ENCODE measurements at regions not wholly inside any gene's neighbourhood (a gene's known extent, or its start where the extent isn't known, plus 50 kb on each side); places are given as distances from the start of the nearest gene placed in this dataset.

- H3K4me3 ChIP-seq (ENCODE audit: low read depth, low read length), result no peak overlapping the region
- DNase-seq (ENCODE audit: low read depth), result no peak
- no peak for TF ChIP-seq CTCF (IDR thresholded peaks at IDR 0.05; ENCODE audit: control insufficient read depth, extremely low read depth, insufficient read depth)
These were observed 1344.0 kb downstream of the FSTL5 start for GRCh38 chr4:160819791-160820190.

GRCh38 chr4:160824481-160824880 lies 1339.3 kb downstream of the FSTL5 start:
- H3K4me3 ChIP-seq (ENCODE audit: low read depth, low read length), result no peak overlapping the region
- no peak for TF ChIP-seq CTCF (IDR thresholded peaks at IDR 0.05; ENCODE audit: control insufficient read depth, extremely low read depth, insufficient read depth)
- no peak for DNase-seq (ENCODE audit: low read depth)

GRCh38 chr4:160825644-160826338 lies 1338.0 kb downstream of the FSTL5 start:
- TF ChIP-seq CTCF (IDR thresholded peaks at IDR 0.05; ENCODE audit: control insufficient read depth, extremely low read depth, insufficient read depth), result no peak
- no peak overlapping the region for H3K4me3 ChIP-seq (ENCODE audit: low read depth, low read length)
- DNase-seq (ENCODE audit: low read depth), result no peak

GRCh38 chr4:160826339-160826679 lies 1337.5 kb downstream of the FSTL5 start:
- TF ChIP-seq CTCF (IDR thresholded peaks at IDR 0.05; ENCODE audit: control insufficient read depth, extremely low read depth, insufficient read depth), result no peak
- DNase-seq (ENCODE audit: low read depth), result no peak
- H3K4me3 ChIP-seq (ENCODE audit: low read depth, low read length), result no peak overlapping the region

- TF ChIP-seq CTCF (IDR thresholded peaks at IDR 0.05; ENCODE audit: control insufficient read depth, extremely low read depth, insufficient read depth), result no peak
- no peak for DNase-seq (ENCODE audit: low read depth)
- H3K4me3 ChIP-seq (ENCODE audit: low read depth, low read length), result no peak overlapping the region
These were observed 1332.5 kb downstream of the FSTL5 start for GRCh38 chr4:160831165-160831922.

GRCh38 chr4:160835789-160836188 lies 1328.0 kb downstream of the FSTL5 start:
- TF ChIP-seq CTCF (IDR thresholded peaks at IDR 0.05; ENCODE audit: control insufficient read depth, extremely low read depth, insufficient read depth), result no peak
- no peak for DNase-seq (ENCODE audit: low read depth)
- H3K4me3 ChIP-seq (ENCODE audit: low read depth, low read length), result no peak overlapping the region
